Left renal pelvis (tissue), 4 donors: ENCODE measurements at regions not wholly inside any gene's neighbourhood (a gene's known extent, or its start where the extent isn't known, plus 50 kb on each side); places are given as distances from the start of the nearest gene placed in this dataset.
A peak's percentile ranks its signal among the peaks of the same experiment; 100 is the strongest.

Experiments used
- DNase-seq, 4 donors: peaks; one replicate each; pipeline ENCODE4 v3.0.0-alpha.2; 2013; ENCODE audit warnings: low read depth in 4 of 4, low spot score in 3 of 4

GRCh38 chr4:42750091-42750490 is 93.2 kb upstream of the ATP8A1 start:
- DNase-seq, result no peak

DNA sequence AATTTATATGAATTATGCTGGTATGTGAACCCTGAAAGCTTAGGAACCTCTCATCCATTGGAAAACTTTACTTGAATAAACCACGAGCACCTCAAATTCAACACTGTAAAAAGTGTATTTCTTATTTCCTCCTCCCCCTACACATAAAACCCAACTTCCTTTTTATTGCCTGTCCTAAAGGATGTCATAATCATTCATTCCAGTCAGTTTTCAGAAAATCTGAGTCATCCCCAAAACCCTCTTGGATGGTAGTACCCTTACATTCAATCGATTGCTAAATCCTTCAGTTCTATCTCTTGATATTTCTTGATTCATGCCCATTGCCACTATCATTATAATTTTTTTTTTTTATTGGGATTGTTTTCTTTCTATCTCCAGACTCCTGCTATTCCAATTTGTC is 91.1 kb upstream of the ATP8A1 start:
- no peak for DNase-seq

GRCh38 chr4:42736527-42737195 is 79.8 kb upstream of the ATP8A1 start:
- no peak for DNase-seq

- no peak for DNase-seq
These were observed 76.5 kb upstream of the ATP8A1 start for GRCh38 chr4:42733380-42733779.

GRCh38 chr4:42732776-42733175 is 75.9 kb upstream of the ATP8A1 start:
- DNase-seq, result no peak

GRCh38 chr4:42729505-42730237 is 72.8 kb upstream of the ATP8A1 start:
- DNase-seq, result no peak

DNA sequence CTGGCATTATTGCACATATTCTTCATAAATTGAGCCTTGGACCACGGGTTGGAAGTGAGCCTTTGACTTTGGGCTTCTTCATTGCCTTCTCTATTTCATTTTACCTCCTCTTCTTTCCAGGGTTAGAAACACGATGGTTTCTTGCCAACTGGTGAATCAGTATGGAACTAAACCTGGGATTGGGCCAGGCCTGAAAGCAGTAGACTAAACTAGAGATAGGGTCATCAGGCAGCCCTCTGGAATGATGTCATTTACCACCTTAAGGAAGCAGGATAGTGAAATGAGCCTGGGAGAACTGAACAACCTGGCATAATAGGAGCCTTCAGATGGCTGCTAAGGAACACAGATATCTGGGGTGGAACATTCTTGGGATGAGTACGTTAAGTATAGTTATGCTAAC is 67.5 kb upstream of the ATP8A1 start:
- DNase-seq, result no peak

- no peak for DNase-seq
These were observed 63.6 kb upstream of the ATP8A1 start for GRCh38 chr4:42720533-42720932.

- DNase-seq, result no peak
These were observed 62.4 kb upstream of the ATP8A1 start for GRCh38 chr4:42719257-42719656.

DNA sequence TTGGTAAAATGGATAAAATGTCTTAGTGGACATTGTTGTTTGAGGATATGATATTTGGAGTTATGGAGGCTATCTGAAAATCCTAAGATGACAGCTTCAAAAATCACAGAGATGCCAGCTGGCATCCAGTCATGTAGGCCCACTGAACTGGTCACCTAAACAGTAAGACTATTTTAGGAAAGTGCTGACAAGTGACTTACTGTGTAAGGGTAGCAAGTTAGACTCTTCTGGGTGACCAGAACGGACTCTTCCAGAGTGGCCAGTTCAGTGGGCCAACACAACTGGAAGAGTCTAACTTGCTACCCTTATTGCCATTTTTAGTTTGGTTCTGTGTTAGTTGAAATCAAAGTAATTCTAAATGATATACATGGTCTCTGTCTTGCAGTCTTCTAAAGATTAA is 61.4 kb upstream of the ATP8A1 start:
- no peak for DNase-seq

GRCh38 chr4:42716996-42717395 is 60.1 kb upstream of the ATP8A1 start:
- no peak for DNase-seq

GRCh38 chr4:42715807-42716482 is 59.0 kb upstream of the ATP8A1 start:
- DNase-seq, result no peak

GRCh38 chr4:42713391-42713790 is 56.5 kb upstream of the ATP8A1 start:
- DNase-seq, result no peak

- DNase-seq, result no peak
These were observed 55.9 kb upstream of the ATP8A1 start for GRCh38 chr4:42712854-42713253.

GRCh38 chr4:42711496-42711895 is 54.6 kb upstream of the ATP8A1 start:
- DNase-seq, result no peak

DNA sequence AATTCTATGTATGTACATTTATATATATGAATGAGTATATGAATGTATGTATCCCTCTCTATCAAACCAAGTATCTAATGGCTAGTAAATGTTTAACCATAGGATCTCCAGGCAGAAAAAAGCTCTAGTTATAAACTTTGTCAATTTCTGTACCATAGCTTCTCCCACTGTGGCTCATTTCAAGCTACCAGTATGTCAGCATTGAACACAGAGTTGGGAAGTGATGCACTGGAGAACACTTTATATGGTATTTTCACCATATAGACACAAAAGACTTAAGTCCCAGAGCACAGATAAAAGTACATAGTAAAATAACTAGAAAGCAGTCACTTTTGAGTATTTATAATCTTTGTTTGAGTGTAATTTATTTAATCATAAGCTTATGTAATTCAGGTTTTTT is 53.9 kb upstream of the ATP8A1 start:
- DNase-seq, result no peak

- DNase-seq, result no peak
These were observed 53.4 kb upstream of the ATP8A1 start for GRCh38 chr4:42710329-42710728.

DNA sequence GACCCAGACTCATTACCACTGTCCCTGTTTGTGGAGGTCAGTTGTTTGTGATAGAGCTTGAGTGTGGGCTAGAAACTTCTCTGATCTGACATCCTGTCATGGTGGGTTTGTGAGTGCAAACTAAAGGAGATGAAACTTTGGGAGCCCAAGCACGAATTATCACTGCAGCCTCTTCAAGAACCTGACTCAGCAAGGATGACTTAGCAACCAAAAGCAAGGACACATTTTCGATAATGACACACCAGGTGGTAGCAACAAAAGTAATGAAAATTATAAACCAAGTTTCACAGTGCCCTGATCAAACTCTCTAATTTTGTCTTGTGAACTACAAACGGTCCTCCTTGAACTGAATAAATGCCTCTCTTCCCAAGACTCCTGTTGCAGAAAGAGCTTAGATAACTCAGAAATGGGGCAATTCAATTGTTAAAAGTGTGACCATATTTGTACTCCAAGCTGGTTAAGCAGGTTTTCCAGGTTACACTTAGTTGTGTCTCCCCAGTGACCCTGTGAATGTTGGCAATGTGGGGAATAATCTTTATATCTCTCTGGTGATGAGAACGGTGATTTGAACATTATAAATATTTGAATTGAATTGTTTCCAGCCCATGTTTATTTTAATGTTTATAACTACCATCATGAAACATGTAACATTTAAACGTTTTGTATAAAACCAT is 52.6 kb upstream of the ATP8A1 start:
- peak in 3 of 4 donors; percentile 8 to 14 (median 14) for DNase-seq

DNA sequence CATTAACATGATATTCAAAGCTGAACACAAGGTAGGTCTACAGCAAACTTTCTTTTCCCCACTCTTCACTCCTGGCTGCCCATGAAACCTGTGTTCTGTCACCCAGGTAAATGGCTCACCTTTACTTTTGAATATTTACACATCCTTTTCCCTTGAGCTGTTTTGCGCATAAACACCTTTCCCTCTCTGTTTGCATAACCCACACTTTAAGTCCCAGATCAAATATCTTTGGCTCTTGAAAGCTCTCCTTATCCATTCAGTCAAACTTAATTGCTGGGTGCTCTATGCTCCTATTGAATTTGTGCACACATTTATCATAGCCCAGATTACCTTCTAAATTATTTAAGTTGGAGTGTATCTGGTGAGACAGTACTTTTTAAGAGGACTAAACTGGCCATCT is 51.7 kb upstream of the ATP8A1 start:
- DNase-seq, result no peak
